H1 (cell line): ENCODE measurements at regions not wholly inside any gene's neighbourhood (a gene's known extent, or its start where the extent isn't known, plus 50 kb on each side); places are given as distances from the start of the nearest gene placed in this dataset.

Source experiments
- CTBP2 ChIP-seq: IDR thresholded peaks from 2 replicates; pipeline ENCODE4 v1.7.0; 2011; ENCODE audit warnings: borderline replicate concordance, mild to moderate bottlenecking, moderate library complexity, mixed read lengths, low read length; ENCODE audit not compliant: insufficient read depth, insufficient read length
- SAP30 ChIP-seq: fragments of 300-600 bp; sonication (generic); IDR thresholded peaks from 2 replicates; pipeline ENCODE4 v1.7.1; 2012; ENCODE audit warnings: low read length, moderate library complexity, mild to moderate bottlenecking, inconsistent platforms; ENCODE audit not compliant: insufficient read depth, insufficient replicate concordance
- TEAD4 ChIP-seq: IDR thresholded peaks from 2 replicates; pipeline ENCODE4 v1.6.1; 2012; ENCODE audit warnings: low read depth, low read length, inconsistent platforms, mixed read lengths
- TF ChIP-seq, protein P1 (sequence below): IDR thresholded peaks from 2 replicates; pipeline ENCODE4 v1.6.1; 2012; ENCODE audit warnings: low read length, inconsistent platforms

DNA sequence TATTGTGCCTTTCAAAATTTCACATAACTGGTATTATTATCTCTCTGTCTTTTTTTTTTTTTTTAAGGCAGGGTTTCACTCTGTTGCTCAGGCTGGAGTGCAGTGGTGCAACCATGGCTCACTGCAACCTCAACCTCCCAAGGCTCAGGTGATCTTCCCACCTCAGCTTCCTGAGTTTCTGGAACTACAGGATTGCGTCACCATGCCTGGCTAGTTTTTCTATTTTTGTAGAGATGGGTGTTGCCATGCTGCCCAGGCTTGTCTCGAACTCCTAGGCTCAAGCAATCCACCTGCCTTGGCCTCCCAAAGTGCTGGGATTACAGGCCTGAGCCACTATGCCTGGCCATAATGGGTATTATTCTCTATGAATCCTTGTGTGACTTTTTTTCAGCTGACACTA, 402.3 kb upstream of the SMARCA2 start (continued):
- TF ChIP-seq, protein P1, sequence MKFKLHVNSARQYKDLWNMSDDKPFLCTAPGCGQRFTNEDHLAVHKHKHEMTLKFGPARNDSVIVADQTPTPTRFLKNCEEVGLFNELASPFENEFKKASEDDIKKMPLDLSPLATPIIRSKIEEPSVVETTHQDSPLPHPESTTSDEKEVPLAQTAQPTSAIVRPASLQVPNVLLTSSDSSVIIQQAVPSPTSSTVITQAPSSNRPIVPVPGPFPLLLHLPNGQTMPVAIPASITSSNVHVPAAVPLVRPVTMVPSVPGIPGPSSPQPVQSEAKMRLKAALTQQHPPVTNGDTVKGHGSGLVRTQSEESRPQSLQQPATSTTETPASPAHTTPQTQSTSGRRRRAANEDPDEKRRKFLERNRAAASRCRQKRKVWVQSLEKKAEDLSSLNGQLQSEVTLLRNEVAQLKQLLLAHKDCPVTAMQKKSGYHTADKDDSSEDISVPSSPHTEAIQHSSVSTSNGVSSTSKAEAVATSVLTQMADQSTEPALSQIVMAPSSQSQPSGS, result no peak
- TF ChIP-seq SAP30, result no peak
- TF ChIP-seq CTBP2, result no peak
- no peak for TF ChIP-seq TEAD4
